Testis (tissue), 2 donors: ENCODE measurements at regions not wholly inside any gene's neighbourhood (a gene's known extent, or its start where the extent isn't known, plus 50 kb on each side); places are given as distances from the start of the nearest gene placed in this dataset.

ENCODE experiments used
- POLR2A ChIP-seq: fragments of 450-650 bp; IDR thresholded peaks from one replicate; pipeline ENCODE4 v1.6.1; 2017; ENCODE audit warnings: antibody characterized with exemption, mild to moderate bottlenecking, moderate library complexity
- TF ChIP-seq, protein P1 (sequence below), 3 experiments: fragments of 450-650 bp in 2 of 3; fragments of 200-600 bp in 1 of 3; sonication (generic) in 1 of 3; IDR thresholded peaks; one replicate each; pipeline ENCODE4 v1.5.1; 2016 to 2019; ENCODE audit warnings: antibody characterized with exemption in 3 of 3, mild to moderate bottlenecking in 2 of 3, moderate library complexity in 1 of 3

DNA sequence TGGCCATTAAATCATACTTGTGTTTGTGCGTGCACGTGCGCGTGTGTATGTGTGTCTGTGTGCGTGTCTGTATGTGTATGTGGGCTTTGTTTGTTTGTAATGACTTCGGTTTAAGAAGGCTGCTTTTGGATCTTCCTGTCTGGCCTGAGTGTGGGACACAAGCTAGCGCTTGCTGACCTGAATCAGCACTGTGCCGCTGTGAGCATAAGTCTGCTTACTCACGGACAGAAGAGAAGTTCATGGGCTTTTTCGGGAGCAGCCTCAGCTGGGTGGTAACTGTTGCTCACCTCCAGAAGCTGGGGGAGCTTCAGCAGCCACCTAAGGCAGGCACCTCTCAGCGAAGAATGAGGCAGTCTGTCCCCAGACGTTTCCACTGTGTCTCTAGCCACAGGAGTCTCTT lies 56.1 kb upstream of the TRUB1 start:
- TF ChIP-seq, protein P1, sequence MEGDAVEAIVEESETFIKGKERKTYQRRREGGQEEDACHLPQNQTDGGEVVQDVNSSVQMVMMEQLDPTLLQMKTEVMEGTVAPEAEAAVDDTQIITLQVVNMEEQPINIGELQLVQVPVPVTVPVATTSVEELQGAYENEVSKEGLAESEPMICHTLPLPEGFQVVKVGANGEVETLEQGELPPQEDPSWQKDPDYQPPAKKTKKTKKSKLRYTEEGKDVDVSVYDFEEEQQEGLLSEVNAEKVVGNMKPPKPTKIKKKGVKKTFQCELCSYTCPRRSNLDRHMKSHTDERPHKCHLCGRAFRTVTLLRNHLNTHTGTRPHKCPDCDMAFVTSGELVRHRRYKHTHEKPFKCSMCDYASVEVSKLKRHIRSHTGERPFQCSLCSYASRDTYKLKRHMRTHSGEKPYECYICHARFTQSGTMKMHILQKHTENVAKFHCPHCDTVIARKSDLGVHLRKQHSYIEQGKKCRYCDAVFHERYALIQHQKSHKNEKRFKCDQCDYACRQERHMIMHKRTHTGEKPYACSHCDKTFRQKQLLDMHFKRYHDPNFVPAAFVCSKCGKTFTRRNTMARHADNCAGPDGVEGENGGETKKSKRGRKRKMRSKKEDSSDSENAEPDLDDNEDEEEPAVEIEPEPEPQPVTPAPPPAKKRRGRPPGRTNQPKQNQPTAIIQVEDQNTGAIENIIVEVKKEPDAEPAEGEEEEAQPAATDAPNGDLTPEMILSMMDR (IDR thresholded peaks at IDR 0.05), result no peak
- no peak for TF ChIP-seq POLR2A
